Kidney (tissue), 13 donors: ENCODE measurements at regions not wholly inside any gene's neighbourhood (a gene's known extent, or its start where the extent isn't known, plus 50 kb on each side); places are given as distances from the start of the nearest gene placed in this dataset.

Experiments
- DNase-seq, 5 donors: peaks; one replicate each; pipeline ENCODE4 v3.0.0-alpha.2; 2013 to 2020
- FAIRE-seq: peaks from 2 replicates; lab custom pipeline; 2012; peaks lifted over from hg19 to GRCh38; lab: Jason Lieb, UNC
- H3K27ac ChIP-seq, 2 donors: one replicate each; pipeline ENCODE4 v1.7.0; 2013; ENCODE audit warnings: low read depth in 2 of 2, low read length in 2 of 2, inconsistent platforms in 1 of 2
- H3K27me3 ChIP-seq: one replicate; pipeline ENCODE4 v1.7.1; 2013; ENCODE audit warnings: low read length, inconsistent platforms; ENCODE audit not compliant: control insufficient read depth, insufficient read depth
- H3K36me3 ChIP-seq, 3 donors: one replicate each; pipeline versions ENCODE4 v1.7.0 to v1.7.1; 2013; ENCODE audit warnings: low read length in 3 of 3, control low read depth in 1 of 3, inconsistent platforms in 1 of 3; ENCODE audit not compliant: insufficient read depth in 3 of 3, control insufficient read depth in 2 of 3
- H3K4me1 ChIP-seq, 3 donors: one replicate each; pipeline versions ENCODE4 v1.7.0 to v1.7.1; 2013; ENCODE audit warnings: low read length in 3 of 3, inconsistent platforms in 1 of 3, low read depth in 1 of 3; ENCODE audit not compliant: control insufficient read depth in 2 of 3, insufficient read depth in 2 of 3
- H3K4me3 ChIP-seq, 3 donors: one replicate each; pipeline versions ENCODE4 v1.7.0 to v1.8.1; 2013; ENCODE audit warnings: low read length in 3 of 3, control low read depth in 1 of 3, inconsistent platforms in 1 of 3
- H3K9ac ChIP-seq, 3 donors: one replicate each; pipeline versions ENCODE4 v1.7.0 to v1.7.1; 2013; ENCODE audit warnings: low read length in 3 of 3, control low read depth in 1 of 3, inconsistent platforms in 1 of 3
- H3K9me3 ChIP-seq, 3 donors: one replicate each; pipeline versions ENCODE4 v1.7.0 to v1.7.1; 2013; ENCODE audit warnings: low read length in 3 of 3, control low read depth in 1 of 3, inconsistent platforms in 1 of 3; ENCODE audit not compliant: control insufficient read depth in 2 of 3, insufficient read depth in 1 of 3
- CTCF ChIP-seq: IDR thresholded peaks from 3 replicates; pipeline ENCODE4 v1.5.1; 2012; ENCODE audit warnings: mild to moderate bottlenecking, moderate library complexity, borderline replicate concordance; ENCODE audit not compliant: insufficient read depth; ENCODE audit errors: extremely low read depth
- intact Hi-C: fragments of 100-400 bp; cut with DNase I; formaldehyde crosslinking; loops from one replicate; pipeline ENCODE4 v1.11.1; 2022
- donor health status: control.
- donor health status: control.
- donor health status: control.
- donor health status: control.
- donor health status: control.
- donor health status: DM: yes; HTN: yes; CAD: no.
- donor health status: Normal renal cell carcinoma (clear cell type).

GRCh38 chr2:129902731-129903585 is 76.5 kb upstream of the RAB6C start:
- TF ChIP-seq CTCF: no peak
- no peaks in the 10 kb centered on the region for H3K9me3 ChIP-seq
- intact Hi-C loops: no loop called here
- FAIRE-seq (no peak), DNase-seq (peak in 1 of 5 donors; percentile 30)
- no peak overlapping the region for H3K9ac ChIP-seq
- no peak overlapping the region for H3K4me3 ChIP-seq
- no peaks in the 10 kb centered on the region for H3K36me3 ChIP-seq
- H3K4me1 ChIP-seq: no peaks in the 10 kb centered on the region
- no peaks in the 10 kb centered on the region for H3K27me3 ChIP-seq
- no peak overlapping the region for H3K27ac ChIP-seq

DNA sequence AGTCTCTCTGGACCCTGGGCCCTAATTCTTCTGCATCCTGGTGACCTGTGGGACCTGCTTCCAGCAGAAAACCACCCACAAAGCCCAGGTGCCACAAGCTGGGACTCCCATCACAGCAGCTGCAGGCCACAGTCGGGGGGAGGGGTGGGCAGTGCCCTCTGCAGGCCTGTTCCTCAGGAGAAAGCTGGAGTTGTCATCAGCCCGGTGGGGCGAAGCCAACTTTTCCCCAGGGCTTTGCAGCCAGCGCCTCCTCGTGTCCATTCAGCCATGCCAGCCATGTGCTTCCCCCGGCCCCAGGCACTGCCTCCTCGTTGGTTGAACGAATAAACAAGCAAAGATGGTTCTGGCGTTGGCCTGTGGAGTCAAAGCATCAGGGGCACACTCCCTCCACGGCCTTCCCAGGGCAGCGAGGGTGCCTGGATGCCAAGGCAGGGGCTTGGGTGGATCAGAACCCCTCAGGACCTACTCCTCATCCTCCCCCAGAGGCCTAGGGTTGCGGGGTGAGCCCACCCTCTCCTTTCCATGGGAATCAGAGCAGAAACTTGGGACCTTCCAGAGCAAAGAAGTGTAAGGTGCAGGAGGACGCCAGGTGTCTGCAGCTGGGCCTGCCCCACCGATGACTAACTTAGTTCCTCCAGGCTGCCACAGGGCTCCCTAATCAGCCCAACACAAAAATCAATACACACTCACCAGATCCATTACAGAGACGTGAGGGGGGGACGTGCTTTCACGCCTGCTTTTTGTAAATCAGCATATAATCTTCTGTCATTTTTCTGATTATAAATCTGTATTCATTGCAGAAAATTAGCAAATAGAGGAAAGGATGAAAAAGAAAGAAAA is 75.7 kb upstream of the RAB6C start:
- FAIRE-seq: no peak
- no peaks in the 10 kb centered on the region for H3K4me1 ChIP-seq
- TF ChIP-seq CTCF: no peak

GRCh38 chr2:129904532-129905446 is 74.7 kb upstream of the RAB6C start:
- FAIRE-seq: no peak
- no peak overlapping the region for H3K4me3 ChIP-seq
- no peaks in the 10 kb centered on the region for H3K4me1 ChIP-seq
- intact Hi-C loops: no loop called here
- no peaks in the 10 kb centered on the region for H3K36me3 ChIP-seq
- DNase-seq: peak in 1 of 5 donors; percentile 23
- no peaks in the 10 kb centered on the region for H3K27me3 ChIP-seq
- no peak for TF ChIP-seq CTCF
- no peak overlapping the region for H3K27ac ChIP-seq
- H3K9ac ChIP-seq: no peak overlapping the region
- no peaks in the 10 kb centered on the region for H3K9me3 ChIP-seq

More for the DNA sequence above, 75.7 kb upstream of the RAB6C start:
- no peaks in the 10 kb centered on the region for H3K27me3 ChIP-seq
- H3K9ac ChIP-seq: no peak overlapping the region
- H3K4me3 ChIP-seq: no peak overlapping the region
- peak in 4 of 5 donors; percentile 77 to 80 (median 79) for DNase-seq
- intact Hi-C loops: no loop called here
- no peaks in the 10 kb centered on the region for H3K36me3 ChIP-seq
- no peaks in the 10 kb centered on the region for H3K9me3 ChIP-seq
- no peak overlapping the region for H3K27ac ChIP-seq
